ENCODE measurements at regions not wholly inside any gene's neighbourhood (a gene's known extent, or its start where the extent isn't known, plus 50 kb on each side); places are given as distances from the start of the nearest gene placed in this dataset.

DNA sequence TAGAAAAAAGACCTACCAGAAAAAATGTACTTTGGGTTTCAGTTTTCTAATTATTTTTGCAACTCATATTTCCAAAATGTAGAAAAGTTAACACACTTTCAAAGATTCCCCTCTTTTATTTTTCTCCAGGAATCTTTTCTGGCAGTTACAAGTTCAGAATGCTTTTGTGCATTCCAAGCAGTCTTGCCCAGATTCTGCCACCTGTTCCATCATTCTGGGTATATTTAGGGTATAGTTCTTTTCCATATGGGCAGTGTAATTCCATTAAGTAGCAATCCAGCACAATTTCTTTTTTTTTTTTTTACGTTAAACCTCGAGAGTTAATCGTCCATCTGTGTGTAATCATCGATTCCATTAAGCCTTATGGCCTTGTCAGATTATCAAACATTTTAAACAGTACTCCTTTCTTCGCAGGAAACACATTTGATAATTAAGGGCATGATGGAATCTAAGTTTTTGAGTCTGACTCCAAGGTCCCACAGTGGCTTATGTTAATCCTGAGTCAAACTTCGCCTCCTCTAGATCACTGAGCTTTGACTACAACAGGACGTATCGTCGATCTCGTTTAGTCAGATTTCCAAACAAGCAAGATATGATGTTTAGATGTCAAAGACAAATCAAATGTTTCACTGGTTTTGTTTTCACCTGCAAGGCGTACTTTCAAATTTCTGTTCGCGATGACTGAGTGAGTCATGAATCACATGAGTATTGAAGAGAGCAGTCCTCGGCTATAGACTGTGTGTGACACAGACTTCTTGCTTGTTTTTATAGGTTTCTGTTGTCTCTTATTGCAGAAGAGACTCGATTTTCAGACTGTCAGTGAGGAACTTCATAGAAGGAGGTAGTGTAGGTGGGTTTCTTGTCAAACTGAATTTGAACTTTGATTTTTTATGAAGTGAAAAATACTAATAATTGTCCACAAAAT is 118.9 kb upstream of the GK2 start:
- Histone ChIP-seq H3K4me1 (no peaks in the 10 kb centered on the region), H3K36me3 (no peaks in the 10 kb centered on the region), H3K4me3 (ENCODE audit: low read depth, low read length) (no peak overlapping the region), H3K9me3 (no peaks in the 10 kb centered on the region), H3K27me3 (no peaks in the 10 kb centered on the region)
- DNase-seq: no peak
- TF ChIP-seq CTCF (IDR thresholded peaks at IDR 0.05; ENCODE audit: low read depth, low read length): no peak

DNA sequence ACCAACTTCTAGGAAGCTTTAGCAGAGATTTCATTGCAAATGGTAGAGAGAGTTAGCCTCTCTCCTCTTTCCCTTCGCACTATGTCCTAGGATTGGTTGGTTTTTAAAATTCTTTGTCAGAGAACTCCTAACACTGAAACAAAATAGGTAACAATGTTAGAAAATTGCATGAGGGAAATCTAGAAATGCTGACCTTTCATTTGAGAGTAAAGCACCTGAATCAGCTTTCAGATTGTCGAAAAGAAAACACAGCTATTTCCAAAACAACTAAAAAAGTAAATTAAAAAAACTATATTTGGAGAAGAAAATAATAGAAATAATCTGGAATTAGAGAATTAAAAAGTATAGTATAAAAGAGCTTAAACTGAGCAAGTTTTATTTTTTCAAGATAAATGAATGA is 108.1 kb upstream of the GK2 start:
- H3K4me1 ChIP-seq: no peaks in the 10 kb centered on the region
- no peak for TF ChIP-seq CTCF (IDR thresholded peaks at IDR 0.05; ENCODE audit: low read depth, low read length)
- H3K27me3 ChIP-seq: no peaks in the 10 kb centered on the region
- no peaks in the 10 kb centered on the region for H3K9me3 ChIP-seq
- no peak overlapping the region for H3K4me3 ChIP-seq (ENCODE audit: low read depth, low read length)
- no peak for DNase-seq
- no peaks in the 10 kb centered on the region for H3K36me3 ChIP-seq

GRCh38 chr4:79514621-79515329 is 106.7 kb upstream of the GK2 start:
- Histone ChIP-seq H3K4me1 (no peaks in the 10 kb centered on the region), H3K4me3 (ENCODE audit: low read depth, low read length) (no peak overlapping the region), H3K27me3 (no peaks in the 10 kb centered on the region), H3K9me3 (no peaks in the 10 kb centered on the region), H3K36me3 (no peaks in the 10 kb centered on the region)
- no peak for DNase-seq
- TF ChIP-seq CTCF (IDR thresholded peaks at IDR 0.05; ENCODE audit: low read depth, low read length): no peak

GRCh38 chr4:79513576-79513975 is 105.5 kb upstream of the GK2 start:
- DNase-seq: no peak
- no peak overlapping the region for H3K4me3 ChIP-seq (ENCODE audit: low read depth, low read length)
- no peaks in the 10 kb centered on the region for H3K4me1 ChIP-seq
- H3K27me3 ChIP-seq: no peaks in the 10 kb centered on the region
- H3K36me3 ChIP-seq: no peaks in the 10 kb centered on the region
- no peak for TF ChIP-seq CTCF (IDR thresholded peaks at IDR 0.05; ENCODE audit: low read depth, low read length)
- H3K9me3 ChIP-seq: no peaks in the 10 kb centered on the region

DNA sequence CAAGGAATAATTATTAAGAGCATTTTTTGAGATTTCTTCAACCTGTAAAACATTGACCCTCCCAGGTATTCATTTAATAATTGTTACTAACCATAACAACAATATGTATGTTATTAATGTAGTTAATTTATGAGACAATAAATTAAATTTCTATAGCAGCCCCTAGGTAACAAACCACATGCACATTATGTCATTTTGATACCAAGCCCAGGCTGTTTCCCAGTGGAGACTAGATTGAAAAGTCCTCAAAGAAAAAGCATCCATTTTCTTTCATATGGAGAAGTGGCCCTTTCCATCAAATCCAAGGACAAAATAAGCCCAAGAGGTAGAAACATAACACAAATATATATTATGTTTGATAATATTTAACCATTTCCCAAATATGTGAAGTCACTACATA is 104.3 kb upstream of the GK2 start:
- H3K4me3 ChIP-seq (ENCODE audit: low read depth, low read length): no peak overlapping the region
- no peaks in the 10 kb centered on the region for H3K4me1 ChIP-seq
- DNase-seq: no peak
- TF ChIP-seq CTCF (IDR thresholded peaks at IDR 0.05; ENCODE audit: low read depth, low read length): no peak
- H3K27me3 ChIP-seq: no peaks in the 10 kb centered on the region
- no peaks in the 10 kb centered on the region for H3K9me3 ChIP-seq
- no peaks in the 10 kb centered on the region for H3K36me3 ChIP-seq

- no peaks in the 10 kb centered on the region for H3K4me1 ChIP-seq
- H3K9me3 ChIP-seq: no peaks in the 10 kb centered on the region
- no peaks in the 10 kb centered on the region for H3K27me3 ChIP-seq
- H3K4me3 ChIP-seq (ENCODE audit: low read depth, low read length): no peak overlapping the region
- DNase-seq: no peak
- no peaks in the 10 kb centered on the region for H3K36me3 ChIP-seq
- no peak for TF ChIP-seq CTCF (IDR thresholded peaks at IDR 0.05; ENCODE audit: low read depth, low read length)
Observed at GRCh38 chr4:79502081-79502480, 94.1 kb upstream of the GK2 start.
